Ammon's horn (tissue), 1 donor: ENCODE measurements at regions not wholly inside any gene's neighbourhood (a gene's known extent, or its start where the extent isn't known, plus 50 kb on each side); places are given as distances from the start of the nearest gene placed in this dataset.

Experiments
- DNase-seq: peaks from one replicate; pipeline ENCODE4 v3.0.0-alpha.2; 2016; ENCODE audit warnings: low spot score

DNA sequence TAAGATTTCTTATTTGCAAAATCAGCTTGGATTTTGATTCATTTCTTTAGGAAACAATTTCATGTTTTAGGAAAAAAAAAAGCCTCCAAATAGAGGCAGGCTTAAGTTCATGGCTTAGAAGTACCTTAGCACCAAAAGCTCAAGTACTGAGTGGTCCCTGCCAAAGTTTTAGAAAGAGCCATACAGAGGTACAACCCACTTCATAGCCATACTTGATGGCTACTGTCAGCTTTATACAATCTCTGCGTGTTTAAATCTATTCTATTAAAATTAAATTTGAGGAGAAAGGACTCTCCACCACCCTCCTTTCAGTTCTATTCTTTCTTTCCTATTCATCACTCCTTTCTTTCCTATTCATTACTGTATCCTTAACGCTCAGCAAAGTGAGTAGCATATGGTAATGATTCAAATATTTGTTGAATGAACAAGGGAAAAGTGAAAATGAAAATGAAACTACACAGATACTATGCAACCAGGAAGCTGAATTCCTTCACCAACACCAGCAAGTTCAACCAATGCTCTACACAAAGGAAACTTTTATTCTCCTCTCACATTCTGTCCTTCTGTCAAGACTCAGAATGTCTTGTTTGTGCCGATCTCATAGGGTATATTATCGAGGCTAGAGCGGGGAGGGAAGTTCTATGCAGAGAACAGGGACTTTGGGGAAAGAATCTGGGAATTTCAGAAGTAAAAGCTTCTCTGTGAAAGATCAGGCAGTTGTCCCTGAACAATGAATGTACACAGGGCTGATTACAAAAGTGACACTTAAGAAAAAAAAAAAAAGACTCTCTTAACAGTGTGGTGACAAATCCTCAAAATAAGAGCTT, 138.6 kb upstream of the SPEF2 start:
- no peak for DNase-seq

DNA sequence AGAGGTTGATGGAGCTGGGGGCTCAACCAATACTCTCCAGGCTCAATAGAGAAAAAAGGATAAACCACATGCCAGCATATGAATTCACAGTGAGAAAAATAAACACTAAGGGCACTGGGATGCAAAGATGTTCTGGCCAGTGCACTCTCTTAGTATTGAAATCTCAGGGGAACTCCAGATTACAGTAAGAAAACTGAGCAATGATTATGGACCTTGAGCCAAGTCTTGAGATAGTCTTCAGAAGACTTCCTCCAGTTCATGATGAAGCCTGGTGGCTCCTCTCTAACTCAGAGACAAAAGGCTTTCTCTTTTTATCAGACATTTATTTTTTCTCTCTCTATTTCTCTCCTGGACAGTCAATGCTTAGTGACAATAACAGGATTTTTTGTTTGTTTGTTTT, 139.8 kb upstream of the SPEF2 start:
- no peak for DNase-seq

DNA sequence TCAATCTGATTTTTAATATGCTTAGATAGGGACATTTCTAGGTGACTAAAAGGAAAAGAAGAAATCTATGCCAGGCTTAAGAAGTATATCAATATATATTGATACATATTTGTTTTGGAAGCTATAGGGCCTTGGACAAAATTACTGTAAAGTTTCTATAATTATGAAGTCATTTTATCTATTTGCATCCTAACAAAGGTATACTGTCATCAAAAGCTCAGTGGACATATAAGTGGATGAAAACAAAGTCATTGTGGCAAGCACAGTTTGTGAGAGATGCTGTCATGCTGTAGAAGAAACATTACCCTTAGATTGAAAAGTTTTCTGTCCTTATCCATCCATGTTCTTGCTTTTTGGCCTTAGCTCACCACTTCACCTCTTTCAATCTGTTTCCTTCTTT, 140.3 kb upstream of the SPEF2 start:
- DNase-seq: no peak

DNA sequence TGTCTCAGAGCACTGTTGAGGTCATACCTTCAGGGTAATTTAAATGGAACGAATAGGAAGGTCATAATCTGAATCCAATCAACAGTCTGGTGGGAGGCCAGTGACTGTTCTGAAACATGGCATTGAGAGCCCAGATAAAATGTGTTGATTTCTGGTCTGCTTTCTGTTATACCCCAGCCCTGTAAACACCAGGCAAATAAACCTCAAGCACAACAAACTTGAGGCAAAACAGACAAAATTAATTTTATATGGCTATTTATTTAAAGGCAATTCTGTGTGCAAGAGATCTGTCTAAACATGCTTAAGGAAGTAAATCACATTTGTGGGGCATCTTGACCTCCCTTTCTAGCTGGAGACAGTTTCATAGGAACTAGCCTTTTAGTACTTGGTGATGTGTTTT, 140.9 kb upstream of the SPEF2 start:
- no peak for DNase-seq

DNA sequence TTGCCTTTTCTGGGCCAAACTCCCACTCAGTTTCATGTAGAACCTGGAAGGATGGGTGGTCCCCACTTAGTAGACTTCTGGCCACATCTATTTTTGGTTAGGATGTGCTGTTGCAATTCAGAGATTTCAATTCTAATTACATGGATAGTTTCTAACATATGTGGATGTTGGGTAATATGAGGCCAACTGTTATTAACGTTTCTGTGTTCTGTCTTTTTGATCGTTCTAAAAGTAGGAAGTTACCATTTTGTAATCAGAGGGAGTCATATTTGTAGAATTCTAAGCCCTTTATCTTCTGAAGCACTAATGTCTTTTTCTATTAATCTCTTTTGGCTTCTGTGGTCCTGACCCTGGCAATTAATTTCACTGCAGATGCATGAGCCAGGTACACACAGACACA, 141.6 kb upstream of the SPEF2 start:
- DNase-seq: no peak

DNA sequence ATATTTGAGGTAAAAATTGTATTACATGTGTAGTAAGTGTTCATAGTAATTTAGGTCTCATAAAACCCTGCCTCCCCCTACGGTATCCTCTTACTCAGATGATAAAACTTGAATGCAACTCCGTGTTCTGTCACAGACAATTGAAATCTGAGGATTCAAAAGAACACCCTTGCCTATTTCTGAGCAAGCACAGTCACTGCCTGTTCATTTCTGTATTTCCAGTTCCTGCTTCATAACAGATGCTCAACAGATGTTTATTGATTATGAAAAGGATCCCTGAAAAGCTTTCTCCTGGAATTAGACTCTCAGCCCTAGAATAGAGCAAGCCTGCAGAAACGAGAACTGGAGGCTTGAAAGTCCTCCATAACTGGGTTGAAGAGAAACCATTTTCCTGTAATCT, 144.1 kb upstream of the SPEF2 start:
- no peak for DNase-seq

DNA sequence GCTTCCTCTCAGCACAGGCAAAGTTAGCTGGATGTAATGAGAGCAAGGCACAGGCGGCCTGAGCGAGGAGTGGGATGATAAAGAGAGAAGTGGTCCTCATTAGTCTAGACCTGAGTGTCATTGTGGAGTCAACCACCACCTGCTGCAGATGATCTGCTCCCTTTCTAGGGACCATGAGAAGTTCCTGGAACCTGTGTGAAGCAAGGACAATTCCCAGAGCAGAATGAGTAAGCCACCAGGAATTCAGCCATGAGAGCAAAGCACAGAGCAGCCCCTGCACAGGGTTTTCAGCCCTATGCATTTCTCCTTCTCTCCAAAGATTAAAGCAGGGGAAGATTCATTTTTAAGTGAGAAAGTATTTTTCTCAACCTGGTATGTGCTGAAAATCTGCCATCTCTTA, 146.8 kb upstream of the SPEF2 start:
- no peak for DNase-seq

DNA sequence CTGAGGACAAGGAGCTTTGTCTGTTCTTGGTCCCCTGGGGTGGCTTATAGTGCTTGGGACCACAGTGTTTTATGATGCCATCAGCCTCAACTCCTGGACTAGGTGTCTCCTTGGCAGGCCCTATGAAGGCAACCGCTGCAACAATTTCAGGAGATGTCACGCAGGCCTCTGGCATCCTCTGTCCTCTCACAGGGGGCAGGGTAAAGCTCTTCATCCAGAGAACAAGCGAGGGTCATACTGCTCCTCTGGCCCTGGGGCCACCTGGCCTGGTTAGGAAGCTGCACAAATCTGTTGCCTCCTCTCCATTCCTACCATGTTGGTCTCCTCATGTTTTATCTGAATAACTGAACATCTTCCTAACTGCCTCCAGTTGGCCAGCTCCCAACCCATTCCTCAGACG, 148.9 kb upstream of the SPEF2 start:
- DNase-seq: no peak

DNA sequence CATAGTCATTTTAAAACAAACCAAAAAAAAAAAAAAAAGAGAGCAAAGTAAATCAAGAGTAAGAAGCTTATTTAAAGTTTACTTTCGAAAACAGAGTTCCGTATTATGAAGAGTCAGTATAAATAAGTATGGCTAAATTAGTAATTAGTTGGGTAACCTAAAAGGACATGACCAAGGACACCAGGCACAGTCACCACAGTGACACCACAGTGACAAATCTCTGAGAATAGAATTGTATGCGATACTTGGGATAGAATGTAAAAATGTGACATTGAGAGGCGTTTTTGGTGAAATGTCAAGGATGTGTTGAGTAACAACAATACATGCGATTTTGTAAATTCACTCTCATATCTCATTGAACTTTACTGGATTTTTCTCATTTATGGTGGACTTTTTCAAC, 150.9 kb upstream of the SPEF2 start:
- no peak for DNase-seq

DNA sequence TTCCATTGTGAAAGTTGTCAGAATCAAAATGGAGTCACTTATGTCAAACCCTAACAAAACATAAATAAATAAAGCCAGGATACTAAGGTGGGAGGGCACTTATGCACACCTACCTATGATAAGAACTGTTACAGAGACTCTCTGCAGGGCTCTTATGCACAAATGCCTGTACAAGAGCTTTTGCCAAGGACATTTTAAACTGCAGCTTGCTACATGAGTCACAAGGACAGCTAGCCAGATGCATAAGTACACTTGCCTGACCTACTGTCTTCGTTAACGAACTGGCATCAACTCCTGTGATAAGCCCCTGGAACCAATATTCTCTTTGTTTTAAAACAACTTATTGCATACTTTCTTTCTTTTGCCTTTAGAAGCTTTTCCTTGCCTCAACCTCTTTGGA, 152.9 kb upstream of the SPEF2 start:
- no peak for DNase-seq

DNA sequence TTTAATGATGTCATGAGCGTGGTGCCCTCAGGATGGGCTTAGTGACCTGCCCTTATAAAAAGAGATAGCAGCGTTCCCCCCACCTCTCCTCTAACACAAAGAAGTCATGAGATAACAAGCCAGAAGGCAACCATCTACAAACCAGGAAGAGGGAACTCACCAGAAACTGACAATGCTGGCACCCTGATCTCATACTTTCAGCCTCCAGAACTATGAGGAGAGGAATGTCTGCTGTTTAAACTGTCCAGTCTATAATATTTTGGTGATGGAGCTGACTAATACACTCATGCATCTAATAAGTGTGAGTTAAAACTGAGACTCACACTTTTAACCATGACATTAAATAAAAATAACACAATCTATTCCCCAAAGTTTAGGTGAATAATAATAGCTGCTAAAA, 156.1 kb upstream of the SPEF2 start:
- no peak for DNase-seq

DNA sequence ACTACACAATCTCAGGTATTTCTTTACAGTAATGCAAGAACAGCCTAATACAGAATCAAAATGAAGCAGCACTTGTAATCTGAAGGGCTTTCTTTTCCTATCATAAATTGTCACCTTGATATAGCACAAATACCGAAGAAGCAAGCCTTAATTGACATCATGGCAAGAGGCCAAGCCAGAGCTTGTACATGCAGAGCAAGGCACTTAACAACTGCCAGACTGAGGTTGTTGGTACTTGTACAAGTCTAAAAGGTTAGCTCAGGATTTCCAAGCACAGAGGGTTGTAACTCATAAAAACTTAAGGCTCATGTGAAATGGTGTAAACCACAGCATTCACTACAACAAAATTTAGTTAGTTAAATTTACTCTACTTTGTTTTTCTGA, 158.8 kb upstream of the SPEF2 start:
- DNase-seq: no peak

DNA sequence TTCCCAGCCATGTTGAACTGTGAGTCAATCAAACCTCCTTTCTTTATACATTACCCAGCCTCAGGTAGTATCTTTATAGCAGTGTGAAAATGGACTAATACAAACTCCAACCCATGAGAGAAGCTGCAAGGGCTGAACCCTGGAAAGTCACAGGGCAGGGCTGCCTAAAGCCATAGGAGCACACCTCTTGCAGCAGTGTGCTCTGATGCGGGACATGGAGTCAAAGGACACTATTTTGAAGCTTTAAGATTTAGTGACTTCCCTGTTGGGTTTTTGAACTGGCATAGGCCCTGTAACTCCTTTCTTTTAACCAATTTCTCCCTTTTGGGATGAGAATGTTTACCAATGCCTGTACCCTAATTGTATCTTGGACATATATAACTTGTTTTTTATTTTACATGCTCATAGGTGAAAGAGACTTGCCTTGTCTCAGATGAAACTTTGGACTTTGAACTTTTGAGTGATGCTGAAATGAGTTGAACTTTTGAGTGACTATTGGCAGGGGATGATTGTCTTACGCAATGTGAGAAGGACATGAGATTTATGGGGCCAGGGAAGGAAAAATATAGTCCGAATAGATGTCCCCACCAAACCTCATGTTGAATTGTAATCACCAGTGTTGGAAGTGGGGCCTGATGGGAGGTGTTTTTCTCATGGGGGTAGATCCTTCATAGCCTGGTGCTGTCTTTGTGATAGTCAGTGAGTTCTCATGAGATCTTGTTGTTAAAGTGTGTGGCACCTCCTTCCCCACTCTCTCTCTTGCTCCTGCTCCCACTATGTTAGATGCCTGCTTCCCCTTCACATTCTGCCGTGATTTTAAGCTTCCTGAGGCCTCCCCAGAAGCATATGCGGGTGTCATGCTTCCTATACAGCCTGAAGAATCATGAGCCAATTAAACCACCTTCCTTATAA, 159.5 kb upstream of the SPEF2 start:
- no peak for DNase-seq

DNA sequence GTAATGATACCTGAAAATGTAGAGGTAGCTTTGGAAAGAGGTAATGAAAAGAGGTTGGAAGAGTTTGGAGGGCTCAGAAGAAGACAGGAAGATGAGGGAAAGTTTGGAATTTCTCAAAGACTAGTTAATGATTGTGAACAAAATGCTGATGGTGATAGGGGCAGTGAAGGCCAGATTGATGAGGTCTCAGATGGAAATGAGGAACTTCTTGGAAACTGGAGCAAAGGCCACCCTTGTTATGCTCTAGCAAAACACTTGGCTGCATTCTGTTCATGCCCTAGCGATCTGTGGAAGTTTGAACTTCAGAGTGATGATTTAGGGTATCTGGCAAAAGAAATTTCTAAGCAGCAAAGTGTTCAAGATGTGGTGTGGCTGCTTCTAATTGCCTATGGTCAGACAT, 161.2 kb upstream of the SPEF2 start:
- no peak for DNase-seq

DNA sequence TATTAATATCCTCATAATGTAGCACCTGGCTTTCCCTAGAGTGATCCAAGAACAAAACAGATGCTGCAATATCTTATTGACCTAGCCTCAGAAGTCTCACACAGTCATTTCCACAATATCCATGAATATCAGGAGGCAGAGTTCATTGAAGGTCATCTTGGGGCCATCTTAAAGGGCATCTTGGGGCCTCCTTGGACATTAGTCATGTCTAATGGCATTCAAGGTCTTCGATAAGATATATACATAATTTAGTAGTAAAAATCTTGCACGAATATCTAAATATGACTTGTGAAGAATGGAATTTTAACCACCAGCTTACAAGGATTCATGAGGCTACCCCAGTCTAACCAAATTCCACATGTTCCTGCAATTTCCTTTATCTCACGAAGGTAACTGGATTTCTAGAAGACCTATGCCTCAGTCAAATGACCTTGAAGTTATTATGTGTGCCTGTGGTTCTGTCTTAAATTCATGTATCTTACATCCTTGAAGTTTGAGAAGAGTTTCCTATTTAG, 163.6 kb upstream of the SPEF2 start:
- DNase-seq: no peak

DNA sequence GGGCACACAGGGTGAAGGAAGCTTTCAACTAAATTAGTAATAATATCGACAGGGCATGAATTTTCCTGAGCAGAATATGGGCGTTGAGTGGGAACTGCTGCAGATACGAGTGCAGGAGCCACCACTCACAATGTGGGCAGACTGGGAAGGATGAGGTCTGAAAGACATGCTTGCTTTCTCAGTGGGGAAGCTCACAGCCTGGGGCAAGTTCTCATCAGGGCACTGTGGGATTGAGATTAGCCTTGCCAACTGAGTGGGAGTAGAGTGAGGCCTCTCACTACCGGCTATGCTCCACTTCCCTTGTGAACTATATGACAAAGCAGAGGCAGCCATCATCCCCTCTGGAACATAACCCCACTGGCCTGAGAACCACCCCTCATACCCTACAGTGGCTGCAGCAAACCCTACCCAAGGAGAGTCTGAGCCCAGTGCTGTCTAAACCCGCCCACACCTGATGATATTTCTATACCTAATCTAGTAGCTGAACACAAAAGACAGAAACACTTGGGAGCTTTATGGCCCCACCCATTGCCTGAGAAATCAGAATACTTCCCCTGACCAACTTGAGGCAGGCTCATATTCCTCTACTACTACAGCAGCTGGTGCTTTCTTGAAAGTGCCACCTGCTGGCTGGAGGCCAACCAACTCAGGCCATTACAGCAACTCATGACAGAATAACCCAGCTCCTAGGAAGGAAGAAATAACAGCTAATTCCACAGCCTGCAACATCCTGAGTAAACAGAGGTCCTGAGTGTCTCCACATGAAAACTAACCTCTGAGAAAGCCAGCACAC, 173.7 kb upstream of the SPEF2 start:
- DNase-seq: no peak

DNA sequence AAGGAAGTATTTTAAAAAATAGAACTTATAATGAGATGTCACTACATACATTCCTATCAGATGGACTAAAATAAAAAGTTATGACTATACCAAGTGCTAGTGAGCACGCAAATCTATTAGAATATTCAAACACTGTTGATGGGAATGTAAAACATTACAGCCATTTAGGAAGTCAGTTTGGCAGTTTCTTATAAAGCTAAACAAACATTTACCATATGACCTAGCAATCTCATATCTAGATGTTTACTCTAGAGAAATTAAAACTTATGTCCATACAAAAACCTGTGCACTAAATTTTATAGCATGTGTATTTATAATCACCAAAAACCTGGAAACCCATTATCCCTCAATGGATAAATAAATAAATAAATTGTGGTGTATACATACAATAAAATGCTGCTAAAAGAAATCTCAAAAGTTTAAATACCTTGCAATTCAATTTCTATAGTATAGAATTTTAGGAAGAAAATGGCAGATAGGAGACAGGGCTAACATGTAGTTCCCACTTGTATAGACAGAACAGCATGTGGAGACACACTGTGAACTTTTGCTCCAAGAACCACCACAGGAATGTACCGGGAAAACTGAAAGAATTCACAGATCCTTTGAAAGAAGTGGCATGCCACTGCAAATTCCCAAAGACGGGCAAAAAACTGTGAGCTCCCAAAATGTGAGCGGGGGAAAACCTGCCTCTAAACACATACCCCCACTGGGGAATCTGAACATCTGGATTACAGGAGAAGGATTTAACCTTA, 174.6 kb upstream of the SPEF2 start:
- DNase-seq: no peak

DNA sequence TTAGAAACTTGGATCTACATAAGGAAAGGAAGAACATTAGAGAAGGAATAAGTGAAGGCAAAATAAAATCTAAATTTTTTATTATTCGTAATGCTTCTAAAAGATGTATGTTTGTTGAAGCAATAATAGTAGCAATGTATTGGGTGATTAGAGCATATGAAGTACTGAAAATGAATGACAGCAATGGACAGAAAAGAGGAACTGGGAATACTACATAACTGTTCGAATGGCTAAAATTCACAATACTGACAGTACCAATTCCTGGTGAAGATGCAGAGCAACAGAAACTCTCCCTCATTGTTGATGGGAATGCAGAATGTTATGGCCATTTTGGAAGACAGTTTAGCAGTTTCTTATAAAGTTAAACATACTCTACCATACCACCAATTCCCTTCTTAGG, 177.3 kb upstream of the SPEF2 start:
- no peak for DNase-seq

DNA sequence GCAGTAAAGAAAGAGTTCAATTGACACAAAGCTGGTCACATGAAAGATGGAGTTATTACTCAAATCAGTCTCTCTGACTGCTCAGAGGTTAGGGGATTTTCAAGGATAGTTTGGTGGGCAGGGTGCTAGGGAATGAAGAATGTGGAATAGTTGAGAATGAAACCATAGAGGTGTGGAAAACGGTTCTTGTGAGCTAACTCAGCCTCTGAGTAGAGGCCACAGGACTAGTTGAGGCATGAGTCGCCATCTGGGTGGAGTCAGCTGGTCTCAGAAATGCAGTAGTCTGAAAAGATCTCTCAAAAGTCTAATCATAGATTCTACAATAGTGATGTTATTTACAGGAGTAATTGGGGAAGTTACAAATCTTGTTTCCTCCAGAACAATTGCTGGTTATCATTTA, 178.9 kb upstream of the SPEF2 start:
- no peak for DNase-seq

DNA sequence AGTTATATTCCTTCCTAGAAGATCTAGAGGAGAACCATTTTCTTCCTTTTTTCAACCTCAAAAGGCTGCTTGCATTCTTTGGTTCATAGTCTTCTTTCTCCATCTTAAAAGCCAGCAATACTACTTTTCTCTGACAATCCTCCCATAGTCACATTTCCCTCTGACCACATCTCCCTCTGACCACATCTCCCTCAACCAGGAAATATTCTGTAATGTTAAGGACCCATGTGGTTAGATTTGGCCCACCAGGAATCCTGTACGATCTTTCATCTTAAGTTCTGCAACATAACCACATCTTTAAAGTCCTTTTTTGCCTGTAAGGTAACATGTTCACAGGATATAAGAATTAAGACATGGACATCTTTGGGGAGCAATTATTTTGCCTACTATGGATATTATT, 179.4 kb upstream of the SPEF2 start:
- DNase-seq: no peak

DNA sequence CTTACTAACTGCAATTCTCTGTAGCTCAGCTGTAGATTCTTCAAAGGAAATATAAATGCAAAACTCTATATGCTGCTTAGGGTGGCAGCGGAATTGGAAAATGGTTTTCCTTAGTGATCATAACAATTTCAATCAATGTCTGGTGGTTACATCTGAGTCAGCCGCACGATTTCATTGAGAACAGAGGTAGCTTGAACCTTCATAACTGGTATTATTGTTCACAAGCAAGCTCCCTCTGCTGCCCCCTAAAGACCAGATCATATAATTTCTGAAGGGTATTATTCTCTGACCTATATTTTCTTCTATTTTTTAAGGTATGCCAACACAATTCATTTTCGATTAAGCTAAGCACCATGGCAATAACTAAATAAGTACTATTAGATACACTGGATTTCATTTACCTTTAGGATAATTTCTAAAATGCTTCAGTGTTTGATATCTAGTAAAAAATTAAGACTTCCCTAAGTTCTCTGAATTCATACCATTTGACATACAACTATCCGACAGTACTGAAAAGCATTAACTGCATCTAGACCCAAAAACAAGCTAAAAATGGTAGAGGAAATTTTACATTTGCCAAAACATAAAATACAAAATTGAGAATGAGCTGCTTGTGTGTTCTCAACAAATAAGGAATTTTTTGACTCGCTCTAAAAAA, 181.1 kb upstream of the SPEF2 start:
- peak; percentile 5 for DNase-seq
